ENCODE measurements at regions not wholly inside any gene's neighbourhood (a gene's known extent, or its start where the extent isn't known, plus 50 kb on each side); places are given as distances from the start of the nearest gene placed in this dataset.

DNA sequence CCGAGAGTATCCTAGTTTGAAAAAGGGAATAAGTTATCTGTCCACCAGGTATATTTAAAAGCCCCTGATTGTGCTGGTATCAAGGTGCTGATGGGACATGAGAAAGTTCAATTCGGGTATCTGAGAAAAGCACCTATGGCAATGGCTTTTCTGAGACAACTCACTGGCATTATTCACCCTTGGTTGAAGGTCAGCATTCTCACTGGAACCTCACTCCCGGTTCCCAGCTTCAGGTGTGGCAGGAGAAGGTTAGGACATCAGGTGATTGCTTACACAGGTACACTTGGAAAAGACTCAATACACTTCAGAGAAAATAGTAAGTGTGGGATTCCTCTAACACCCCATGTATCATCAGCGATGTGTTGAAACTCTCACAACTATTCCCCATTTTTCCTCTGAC lies 643.1 kb downstream of the INHBA start:
- DNase-seq: no peak

DNA sequence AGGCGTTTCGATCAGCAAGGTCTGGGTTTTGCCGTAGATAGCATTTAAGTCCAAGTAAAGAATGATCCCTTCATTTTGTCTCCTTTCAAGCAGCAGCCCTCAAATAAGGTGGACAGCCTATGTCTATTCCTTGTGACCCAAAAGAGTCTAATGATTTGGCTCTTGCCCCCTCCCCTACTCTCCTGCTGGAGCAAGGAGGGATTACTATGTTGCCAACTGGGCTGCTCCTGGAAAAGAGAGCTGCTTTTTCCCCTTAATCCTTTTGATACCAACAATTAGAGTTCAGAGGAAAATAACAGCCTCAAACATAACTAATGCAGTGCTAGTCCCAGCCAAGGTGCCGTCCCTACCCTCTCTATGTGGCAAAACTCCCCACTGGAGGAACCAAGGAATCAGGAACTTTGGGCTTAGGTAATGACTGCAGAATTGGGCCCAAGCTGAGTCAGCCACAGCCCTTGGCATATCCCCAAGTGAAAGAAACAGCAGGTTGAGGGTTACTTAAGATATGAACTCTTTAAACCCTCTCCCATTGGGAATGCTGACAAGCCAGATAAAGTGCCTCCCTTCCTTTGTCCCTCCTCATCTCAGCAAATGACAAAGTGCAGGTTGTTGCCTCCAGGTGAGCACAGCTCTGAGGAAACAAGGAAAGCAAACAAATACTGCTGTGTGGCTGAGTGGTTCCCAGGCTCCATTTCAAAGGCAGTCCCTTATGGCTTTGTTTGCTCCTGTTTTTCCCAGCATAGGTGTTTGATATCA lies 643.7 kb downstream of the INHBA start:
- DNase-seq: peak; percentile 2 to 10

DNA sequence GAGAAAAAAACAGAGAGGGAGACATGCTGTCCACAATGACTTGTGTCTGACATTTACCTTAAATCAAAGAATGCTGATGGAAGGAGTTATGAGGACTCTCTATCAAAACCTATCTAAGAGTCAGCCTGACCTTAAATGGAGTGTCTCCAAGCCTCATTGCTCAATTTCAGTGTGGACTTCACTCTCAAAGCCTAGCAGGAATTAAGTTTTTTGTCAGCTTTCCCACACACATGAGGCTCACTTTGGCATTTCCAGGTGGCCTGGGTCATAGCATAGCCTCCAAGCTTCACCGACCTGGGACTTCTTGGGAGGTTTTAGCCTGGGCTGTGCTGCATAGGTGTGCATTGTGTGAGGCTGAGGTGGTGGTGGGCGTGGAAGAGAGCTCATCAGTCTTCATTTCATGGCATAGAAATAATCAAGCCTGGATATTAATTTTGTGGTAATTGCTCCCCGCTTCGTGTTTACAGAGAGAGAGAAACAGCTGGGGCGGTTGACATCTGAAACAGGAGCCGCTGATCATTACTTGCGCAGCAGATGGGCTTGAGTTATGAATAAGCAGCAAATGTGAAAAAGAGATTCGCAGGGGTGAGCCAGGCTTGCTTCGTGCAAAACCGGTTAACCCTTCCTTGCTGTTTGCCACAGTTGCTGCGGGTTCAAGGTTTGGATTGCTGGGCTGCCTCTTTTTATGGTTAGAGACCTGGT lies 647.8 kb downstream of the INHBA start:
- no peak for DNase-seq

DNA sequence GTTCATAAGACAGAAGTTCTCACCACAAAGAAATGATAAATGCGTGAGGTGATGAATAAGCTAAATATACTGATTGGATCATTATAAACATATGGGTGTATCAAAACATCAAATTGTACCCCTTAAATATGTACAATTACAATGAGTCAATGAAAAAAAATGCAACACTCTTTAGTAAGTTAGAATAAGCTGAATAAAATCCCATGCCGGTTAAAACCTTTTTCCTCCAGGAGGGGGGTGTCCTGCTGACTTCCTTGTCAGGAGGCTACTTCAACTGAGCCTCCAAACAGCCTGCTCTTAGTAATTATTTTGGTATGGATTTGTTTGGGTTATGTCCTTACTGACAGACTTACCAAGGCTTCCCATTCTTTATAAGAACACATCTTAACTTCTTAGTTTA lies 649.1 kb downstream of the INHBA start:
- no peak for DNase-seq

DNA sequence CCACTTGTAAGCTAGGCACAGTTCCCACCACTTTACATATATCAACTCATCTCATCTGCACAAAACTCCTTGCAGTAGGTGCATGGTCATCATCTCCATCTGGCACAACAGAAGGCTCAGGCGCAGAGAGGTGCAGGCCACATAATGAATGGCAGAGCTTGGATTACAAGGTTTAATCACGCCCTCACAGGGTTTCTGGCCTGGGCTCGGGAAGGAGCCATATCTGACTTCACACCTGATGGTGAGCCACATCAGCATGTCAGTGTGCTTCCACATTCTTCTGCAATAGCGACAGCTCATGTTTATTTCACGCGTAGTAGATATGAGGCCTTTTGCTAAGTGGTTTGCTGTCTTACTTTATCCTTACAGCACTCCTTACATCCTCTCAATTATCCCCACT lies 650.2 kb downstream of the INHBA start:
- no peak for DNase-seq

DNA sequence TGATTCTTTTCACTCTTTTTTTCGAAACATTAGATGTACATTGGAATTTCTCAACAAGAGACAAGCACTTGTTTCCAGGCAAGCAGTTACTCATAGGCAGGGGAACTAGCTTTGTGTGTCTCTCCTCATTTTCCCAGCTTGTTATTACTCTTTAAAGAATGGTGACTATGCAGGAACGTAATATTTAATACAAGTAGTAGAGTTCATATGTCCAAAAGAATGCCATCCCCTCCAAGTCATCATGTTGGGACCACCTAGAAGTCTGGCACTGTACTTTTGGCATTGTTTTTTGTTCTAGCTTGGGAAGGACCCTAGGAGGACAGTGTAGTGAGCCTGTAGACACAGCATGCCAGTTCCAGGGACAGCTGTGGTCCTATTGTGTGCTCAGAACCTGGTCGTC lies 650.7 kb downstream of the INHBA start:
- no peak for DNase-seq

DNA sequence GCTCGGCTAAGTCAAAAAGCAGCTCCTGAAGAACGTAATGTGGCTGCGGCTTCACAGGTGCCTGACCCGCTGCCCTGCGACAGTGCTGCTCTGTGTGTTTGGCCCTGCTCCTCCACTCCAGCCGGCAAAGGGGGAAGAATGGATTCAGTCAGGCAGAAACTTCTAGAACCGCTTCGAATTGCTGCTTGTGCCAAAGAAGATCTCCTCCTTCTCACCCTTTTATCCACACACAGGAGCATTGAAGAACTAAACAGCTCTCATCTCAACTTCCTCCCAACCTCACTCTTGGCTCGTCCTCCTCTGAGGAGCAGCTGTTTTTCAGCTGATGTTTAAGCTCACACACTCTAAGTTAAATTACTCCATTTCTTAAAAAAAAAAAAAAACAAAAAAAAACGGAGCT lies 651.4 kb downstream of the INHBA start:
- no peak for DNase-seq

DNA sequence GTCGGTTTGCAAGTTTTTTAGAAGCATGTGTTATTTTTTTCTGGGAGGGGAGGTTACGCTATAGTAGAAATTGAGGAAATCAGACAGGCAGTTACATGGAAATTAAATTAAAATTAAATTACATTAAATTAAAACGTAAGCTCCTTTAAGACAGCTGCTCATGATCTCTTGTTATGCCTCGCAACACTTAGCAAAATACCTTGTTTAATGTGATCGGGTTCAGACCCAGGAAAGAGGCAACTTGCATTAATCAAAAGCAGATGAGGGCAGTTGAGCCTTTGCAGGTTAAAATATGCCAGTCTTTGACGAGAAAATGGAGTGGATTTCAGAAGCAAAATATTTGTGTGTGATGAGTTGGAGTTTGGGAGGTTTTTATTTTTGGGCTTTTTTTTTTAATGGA lies 651.8 kb downstream of the INHBA start:
- DNase-seq: no peak

DNA sequence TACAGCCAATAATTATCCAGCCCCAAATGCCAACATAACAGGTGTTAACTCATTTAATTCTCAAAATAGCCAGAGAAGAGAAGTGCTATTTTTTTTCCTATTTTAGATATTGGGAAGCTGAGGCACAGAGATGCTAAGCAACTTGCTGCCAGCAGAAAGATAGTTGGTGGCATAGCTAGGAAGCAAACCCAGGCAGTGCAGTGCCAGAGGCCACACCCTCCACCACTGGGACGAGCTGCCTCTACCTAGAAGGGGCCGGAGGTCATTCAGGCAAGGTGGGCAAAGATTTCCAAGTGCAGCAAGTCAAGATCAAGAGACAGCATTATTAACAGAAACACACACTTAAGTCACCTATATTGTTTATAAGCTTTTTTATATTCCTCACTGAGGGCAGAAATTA lies 654.1 kb downstream of the INHBA start:
- DNase-seq: no peak

DNA sequence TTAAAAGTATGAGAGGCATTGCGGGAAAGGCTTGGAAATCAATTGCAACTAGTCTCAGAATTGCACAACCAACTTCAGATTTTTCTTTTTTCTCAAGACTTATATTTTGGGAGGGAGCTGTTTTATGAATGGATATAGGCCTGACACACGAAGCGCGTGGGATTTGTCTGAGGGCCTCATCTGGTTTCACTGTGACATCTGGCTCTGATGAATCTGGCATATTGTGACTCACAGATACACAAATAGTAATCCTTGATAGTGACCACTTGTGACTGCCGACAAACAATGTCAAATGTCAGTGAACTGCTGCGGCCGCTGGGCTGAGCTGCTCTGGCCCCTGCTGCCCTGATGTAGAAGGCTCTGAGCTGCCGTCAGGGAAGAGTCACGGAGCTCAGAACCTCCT lies 655.1 kb downstream of the INHBA start:
- DNase-seq: no peak

DNA sequence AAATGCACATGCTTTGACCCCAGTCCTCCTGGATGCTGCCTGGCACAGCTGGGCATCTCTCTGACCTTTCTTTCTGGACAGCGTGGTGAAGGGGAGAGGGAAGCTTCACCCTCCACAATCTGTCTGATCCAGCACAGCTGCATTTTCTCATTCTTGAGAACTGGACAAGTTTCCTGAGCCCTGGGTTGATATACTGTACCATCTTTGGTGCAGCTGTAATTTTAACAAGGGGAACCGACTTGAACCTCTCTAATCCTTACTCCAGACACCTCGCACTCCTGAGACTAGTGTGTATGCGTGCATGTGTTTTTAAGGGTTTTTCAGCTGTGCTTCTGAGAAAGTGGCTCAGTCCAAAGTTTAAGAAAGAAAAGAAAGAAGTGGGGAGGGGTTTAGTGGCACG lies 655.7 kb downstream of the INHBA start:
- DNase-seq: no peak

DNA sequence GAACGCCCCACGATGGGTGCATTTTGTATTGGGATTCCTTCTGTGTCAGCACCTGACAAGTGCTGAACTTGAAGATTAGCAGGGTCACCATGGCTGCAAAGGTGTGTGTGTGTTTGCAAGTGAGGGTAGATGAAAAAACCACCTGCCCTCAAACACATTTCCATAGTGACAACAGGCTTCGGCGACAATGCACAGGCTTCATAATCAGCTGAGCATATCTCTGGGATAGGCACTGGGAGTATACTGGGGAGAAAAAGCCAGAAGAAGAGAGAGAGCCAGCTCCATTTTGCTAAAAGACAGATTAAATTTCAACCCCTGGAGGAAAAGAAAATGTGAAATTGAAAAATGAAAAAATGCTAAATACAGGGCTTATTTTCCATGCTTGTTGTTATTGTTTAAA lies 656.1 kb downstream of the INHBA start:
- DNase-seq: no peak

DNA sequence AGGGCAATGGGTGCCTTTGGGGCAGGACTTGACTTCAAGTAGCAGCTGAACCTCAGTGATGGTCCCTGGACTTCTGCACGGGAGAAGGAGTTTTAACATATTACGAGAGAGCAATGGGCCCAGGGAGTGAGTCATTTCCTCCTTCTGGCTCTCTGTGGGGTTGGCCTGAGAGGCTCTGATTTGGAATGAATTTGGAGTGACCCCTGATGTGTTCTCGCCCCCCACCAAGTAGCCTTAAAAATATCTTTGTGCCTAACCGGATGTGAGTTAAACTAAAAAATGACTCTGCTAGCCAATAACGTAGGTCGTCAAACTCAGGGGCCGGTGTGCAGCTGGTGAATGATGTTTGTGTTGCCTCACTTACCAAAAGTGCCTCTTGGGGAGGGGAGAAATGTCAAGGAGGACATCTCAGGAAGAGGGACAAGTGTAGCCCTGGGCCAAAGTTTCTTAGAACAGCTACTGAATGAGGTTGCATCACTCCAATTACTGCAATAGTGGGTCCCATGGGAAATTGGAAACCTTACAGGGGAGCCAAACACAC lies 656.6 kb downstream of the INHBA start:
- no peak for DNase-seq

DNA sequence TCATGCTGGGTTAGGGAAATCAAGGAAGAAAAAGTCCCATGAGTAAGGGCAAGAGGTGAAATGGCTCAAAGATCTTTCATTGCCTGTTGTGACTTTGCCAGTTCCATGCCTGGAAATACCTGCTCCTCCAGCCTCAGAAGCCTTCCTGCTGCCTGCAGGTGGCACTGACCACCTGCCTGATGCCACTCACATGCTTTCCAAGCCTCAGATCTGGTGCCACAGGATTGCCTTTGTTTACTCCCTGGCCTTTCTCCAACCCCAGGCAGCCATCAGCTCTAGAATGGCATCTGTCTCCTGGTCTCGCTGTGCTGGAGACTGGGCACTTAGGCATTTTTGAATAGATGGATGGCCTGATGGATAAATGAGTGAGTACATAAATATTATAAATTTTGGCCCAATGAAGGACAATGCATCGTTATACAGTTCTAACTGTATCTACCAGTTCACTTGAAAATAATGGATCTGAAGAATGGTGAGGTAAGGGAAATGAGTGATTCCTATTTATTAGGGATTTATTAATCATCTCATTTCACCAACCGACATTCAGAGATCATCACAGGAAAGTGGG lies 657.2 kb downstream of the INHBA start:
- DNase-seq: no peak

DNA sequence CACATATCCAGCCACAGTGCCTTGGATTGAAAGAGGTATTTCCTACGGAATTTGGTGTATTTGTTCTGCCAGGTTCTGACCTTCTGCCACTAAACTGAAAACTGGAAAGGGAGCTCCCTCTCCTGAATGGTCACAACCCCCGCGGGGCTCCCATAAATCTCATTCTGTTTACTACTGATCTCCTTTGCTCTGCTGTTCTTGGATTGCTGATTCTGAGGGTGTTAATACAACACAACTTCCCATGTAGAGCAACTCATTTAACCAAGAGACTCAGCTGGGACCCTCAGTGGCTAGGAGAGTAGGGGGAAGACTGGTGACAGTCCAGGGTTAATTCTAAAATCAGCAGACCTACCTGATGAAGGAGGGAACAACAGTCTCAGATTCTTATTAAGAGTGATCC lies 662.9 kb downstream of the INHBA start:
- no peak for DNase-seq

DNA sequence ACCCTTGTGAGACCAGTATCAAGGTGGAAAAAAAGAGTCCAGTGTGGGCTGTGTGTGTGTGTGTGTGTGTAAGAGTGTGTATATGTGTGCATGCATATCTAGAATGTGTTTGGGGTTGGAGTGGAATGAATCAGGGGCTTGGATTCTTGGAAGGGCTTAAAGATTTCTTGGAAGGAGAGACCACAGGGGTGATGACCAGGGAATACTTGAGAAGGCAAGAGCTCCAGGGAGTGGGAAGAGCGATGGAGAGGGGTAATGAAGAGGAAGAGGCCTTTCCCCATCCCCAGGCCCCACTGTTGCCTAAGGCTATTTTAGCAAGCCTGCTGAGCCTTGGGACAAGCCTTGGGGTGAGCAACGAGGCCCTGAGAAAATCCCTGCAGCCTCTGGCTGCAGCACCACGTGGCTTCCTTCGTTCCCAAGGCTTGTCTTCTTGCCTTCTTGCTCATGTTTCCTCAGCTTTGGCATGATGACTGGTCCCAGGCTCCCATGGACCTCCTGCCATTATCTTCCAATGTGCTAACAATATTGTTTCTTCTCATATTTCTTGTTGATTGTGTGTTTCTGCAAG lies 663.4 kb downstream of the INHBA start:
- DNase-seq: no peak

DNA sequence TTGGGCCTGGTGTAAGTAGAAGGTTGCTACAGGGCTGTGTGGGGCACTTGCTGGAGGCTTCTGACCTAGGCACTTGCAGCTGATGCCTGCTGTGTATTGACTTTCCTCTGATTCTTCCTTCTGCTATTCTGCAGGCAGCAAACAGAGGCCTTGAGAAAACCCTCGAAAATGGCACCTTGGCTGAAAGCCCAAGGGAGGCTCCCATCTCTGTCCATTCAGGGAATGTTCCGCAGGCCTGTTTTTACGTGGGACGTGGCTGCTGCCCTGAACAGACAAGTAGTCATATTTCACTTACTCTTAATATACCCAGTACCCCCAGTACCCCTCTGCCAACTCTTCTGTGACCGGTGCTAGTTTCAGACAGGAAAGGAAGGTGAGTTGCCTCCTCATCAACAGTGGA lies 664.7 kb downstream of the INHBA start:
- no peak for DNase-seq

DNA sequence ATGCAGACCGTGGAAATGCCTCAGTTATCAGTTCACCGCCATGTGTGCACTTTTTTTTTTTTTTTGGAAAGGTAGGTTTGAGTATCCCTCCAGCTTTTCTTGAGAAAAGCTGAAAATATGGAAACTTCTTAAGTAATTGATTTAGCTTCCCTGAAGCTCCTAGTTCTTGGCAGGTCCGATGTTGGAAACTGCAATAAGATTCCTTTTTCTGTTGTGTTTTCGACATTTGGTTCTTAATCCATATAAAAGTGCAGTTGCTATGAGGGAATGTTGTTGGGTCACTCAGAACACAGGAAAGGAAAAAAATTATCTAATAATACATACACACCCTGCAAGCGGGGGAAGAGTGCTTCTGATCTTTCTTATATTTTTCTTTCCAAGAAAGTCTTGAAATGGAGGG lies 665.2 kb downstream of the INHBA start:
- DNase-seq: no peak

DNA sequence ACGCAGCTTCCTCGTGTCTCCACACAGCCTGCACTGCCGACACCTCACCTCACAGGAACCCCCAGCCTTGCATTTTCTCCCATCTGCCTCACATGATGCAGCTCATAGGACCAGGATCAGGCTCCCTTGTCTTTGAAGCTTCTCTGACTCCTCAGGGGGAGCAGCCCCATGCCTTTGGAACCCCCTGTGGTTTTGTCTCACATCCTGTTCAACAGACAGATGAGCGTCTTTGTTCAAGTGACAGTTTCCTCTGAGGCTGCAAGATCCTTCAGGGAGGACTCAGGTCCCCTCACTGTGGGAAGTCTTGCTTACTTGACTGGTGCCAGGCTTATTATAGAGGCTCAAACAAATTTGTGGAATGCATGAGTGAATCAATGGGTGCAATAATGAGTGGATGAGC lies 667.1 kb downstream of the INHBA start:
- DNase-seq: no peak

DNA sequence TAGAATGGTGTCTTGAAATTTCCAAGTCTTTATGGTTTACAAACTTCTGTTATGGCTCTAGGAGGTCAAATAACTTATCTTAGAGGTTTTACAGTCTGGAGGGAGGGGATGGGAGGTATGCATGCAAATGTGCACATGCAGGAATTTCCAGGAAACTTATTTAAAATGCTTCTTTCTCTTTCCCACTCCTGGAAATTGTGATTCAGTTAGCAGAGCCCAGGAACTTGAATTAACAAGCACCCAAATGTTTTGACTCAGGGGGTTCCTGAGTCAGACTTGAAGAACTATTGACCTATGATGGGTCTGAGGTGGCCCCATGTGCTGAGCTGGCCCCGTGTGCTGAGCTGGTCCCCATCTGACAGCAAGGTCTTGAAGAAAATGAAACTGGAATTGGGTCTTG lies 669.4 kb downstream of the INHBA start:
- no peak for DNase-seq

DNA sequence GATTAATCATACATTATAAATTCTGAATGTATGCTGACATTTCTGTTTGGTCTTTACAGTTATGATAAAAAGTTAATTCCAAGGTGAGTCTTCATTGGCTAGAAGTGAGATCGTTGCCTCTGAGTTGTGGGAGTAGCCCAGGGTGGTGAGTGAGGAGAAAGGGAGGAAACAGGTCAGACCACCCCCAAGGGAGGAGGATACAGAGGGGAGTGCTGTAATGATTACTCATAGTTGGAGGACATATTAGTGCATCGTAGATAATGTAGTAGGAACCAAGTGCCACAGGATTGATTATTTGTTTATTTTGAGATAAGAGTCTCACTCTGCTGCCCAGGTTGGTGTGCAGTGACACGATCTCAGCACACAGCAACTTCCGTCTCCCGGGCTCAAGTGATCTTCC lies 672.2 kb downstream of the INHBA start:
- no peak for DNase-seq

DNA sequence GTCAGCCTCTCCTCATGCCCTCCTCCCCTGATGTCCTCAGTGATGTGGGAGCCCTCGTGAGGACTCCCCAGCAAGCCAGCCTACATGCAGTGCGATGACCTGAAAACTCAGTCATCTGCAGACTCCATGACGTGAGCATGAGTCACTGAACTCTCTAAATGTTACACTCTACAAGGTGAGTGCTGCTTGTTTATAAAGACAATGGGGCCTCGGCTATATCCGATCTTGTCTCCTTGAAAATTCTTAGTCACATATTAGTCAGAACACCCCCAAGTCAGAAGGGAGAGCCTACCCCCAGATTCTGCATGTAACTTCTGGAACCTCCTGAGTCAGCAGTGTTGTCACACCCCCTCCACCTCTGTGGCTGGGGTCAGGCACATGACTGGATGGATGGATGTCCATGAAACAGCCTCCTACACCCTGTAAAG lies 673.8 kb downstream of the INHBA start:
- DNase-seq: peak in 1 of 2 donors; percentile 16

DNA sequence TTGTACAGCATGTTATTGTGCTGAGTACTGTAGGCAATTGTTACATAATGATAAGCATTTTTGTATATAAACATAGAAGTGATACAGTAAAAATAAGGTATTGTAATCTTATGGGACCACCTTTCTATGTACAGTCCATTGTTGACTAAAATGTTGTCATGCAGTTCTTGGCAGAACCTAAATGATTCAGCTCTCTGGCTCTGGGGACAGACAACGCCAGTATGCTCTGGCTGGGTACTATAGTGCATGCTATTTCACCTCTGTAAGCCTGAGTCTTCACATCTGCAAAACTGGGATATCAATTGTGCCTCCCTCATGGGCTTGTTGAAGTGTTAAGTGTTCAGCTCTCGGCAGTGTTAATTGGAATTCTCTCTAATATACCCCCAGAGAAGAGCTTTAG lies 674.3 kb downstream of the INHBA start:
- no peak for DNase-seq
